HL-60 (cell line): ENCODE measurements at regions not wholly inside any gene's neighbourhood (a gene's known extent, or its start where the extent isn't known, plus 50 kb on each side); places are given as distances from the start of the nearest gene placed in this dataset.

Experiments
- DNase-seq, 2 experiments: peaks; one replicate each; pipeline ENCODE4 v3.0.0-alpha.2; 2010 to 2020; ENCODE audit warnings: low read depth in 1 of 2, low spot score in 1 of 2
- H3K27ac ChIP-seq: fragments of 250-450 bp; sonication (Bioruptor Pico); replicated peaks from 2 replicates; pipeline ENCODE4 v1.5.1; 2020; ENCODE audit warnings: mild to moderate bottlenecking, moderate library complexity
- H3K27me3 ChIP-seq: fragments of 250-450 bp; sonication (Bioruptor Pico); 2 replicates; pipeline ENCODE4 v1.5.1; 2021; ENCODE audit warnings: mild to moderate bottlenecking, moderate library complexity; ENCODE audit not compliant: insufficient read depth, poor library complexity, severe bottlenecking
- H3K4me3 ChIP-seq: replicated peaks from 2 replicates; pipeline ENCODE4 v1.5.1; 2011; ENCODE audit warnings: mild to moderate bottlenecking, control low read depth, low read length; ENCODE audit not compliant: insufficient read depth
- GABPA ChIP-seq: IDR thresholded peaks from 2 replicates; pipeline ENCODE4 v1.6.1; 2012; ENCODE audit warnings: low read depth
- POLR2AphosphoS5 ChIP-seq: IDR thresholded peaks from 2 replicates; pipeline ENCODE4 v1.6.1; 2012; ENCODE audit warnings: low read depth
- REST ChIP-seq: IDR thresholded peaks from 2 replicates; pipeline ENCODE4 v1.6.1; 2012; ENCODE audit warnings: low read depth; ENCODE audit not compliant: insufficient replicate concordance
- SPI1 ChIP-seq: IDR thresholded peaks from 2 replicates; pipeline ENCODE4 v1.6.1; 2012; ENCODE audit warnings: low read depth, mild to moderate bottlenecking, borderline replicate concordance
- TF ChIP-seq, protein P1 (sequence below): IDR thresholded peaks from one replicate; pipeline ENCODE4 v1.5.1; 2011; ENCODE audit warnings: low read length, control low read depth, inconsistent platforms; ENCODE audit not compliant: insufficient read depth

- no peak overlapping the region for H3K4me3 ChIP-seq
- no peak for DNase-seq
- no peaks in the 10 kb centered on the region for H3K27me3 ChIP-seq
- no peak for TF ChIP-seq REST
- no peak overlapping the region for H3K27ac ChIP-seq
Measured at GRCh38 chr12:114936148-114937079, 252.4 kb upstream of the TBX3 start.

DNA sequence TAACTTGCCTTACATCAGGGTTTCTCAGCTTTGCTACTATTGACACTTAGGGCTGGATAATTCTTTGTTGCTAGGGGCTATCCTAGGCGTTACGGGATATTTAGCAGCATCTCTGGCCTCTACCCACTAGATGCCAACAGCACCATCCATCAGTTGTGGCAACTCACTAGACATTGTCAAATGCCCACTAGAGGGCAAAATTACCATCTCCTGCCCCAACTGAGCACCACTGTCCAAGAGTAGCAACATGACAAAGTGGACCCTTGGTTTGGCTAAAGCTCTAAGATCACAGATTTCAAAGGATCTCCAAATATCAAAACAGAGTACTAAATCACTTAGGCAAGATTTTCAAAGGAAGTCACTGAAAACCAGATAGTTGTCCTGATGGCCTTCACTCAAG lies 251.7 kb upstream of the TBX3 start:
- DNase-seq = no peak
- Histone ChIP-seq H3K4me3 (no peak overlapping the region), H3K27me3 (no peaks in the 10 kb centered on the region), H3K27ac (no peak overlapping the region)
- TF ChIP-seq REST (no peak), POLR2AphosphoS5 (no peak), GABPA (no peak), SPI1 (no peak)
- TF ChIP-seq, protein P1, sequence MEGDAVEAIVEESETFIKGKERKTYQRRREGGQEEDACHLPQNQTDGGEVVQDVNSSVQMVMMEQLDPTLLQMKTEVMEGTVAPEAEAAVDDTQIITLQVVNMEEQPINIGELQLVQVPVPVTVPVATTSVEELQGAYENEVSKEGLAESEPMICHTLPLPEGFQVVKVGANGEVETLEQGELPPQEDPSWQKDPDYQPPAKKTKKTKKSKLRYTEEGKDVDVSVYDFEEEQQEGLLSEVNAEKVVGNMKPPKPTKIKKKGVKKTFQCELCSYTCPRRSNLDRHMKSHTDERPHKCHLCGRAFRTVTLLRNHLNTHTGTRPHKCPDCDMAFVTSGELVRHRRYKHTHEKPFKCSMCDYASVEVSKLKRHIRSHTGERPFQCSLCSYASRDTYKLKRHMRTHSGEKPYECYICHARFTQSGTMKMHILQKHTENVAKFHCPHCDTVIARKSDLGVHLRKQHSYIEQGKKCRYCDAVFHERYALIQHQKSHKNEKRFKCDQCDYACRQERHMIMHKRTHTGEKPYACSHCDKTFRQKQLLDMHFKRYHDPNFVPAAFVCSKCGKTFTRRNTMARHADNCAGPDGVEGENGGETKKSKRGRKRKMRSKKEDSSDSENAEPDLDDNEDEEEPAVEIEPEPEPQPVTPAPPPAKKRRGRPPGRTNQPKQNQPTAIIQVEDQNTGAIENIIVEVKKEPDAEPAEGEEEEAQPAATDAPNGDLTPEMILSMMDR = no peak

- no peak for DNase-seq
- no peak overlapping the region for H3K4me3 ChIP-seq
- no peaks in the 10 kb centered on the region for H3K27me3 ChIP-seq
- no peak overlapping the region for H3K27ac ChIP-seq
- TF ChIP-seq SPI1 (no peak), POLR2AphosphoS5 (no peak)
Measured at GRCh38 chr12:114933428-114934160, 249.6 kb upstream of the TBX3 start.

DNA sequence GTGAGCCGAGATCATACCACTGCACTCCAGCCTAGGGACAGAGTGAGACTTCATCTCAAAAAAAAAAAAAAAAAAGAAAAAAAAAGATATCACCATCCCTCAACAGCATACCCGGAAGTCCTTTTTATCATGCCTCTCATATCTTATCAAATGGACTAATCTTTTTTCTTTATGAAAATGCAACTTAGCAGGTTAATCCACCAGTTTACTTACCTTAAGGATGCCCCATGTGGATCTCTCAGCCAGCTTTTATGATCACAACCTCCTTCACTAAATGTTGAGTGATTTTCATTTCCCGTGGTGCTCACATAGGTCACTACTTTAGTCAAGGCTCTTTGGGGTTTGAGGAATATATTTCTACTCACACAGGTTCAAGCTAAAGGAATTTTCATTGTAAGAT lies 248.8 kb upstream of the TBX3 start:
- Histone ChIP-seq H3K27me3 (no peaks in the 10 kb centered on the region), H3K27ac (no peak overlapping the region), H3K4me3 (no peak overlapping the region)
- no peak for TF ChIP-seq POLR2AphosphoS5
- no peak for TF ChIP-seq REST
- no peak for TF ChIP-seq SPI1
- TF ChIP-seq, protein P1 = no peak
- no peak for TF ChIP-seq GABPA
- DNase-seq = no peak
